OCI-M2 (cell line): ENCODE measurements at regions not wholly inside any gene's neighbourhood (a gene's known extent, or its start where the extent isn't known, plus 50 kb on each side); places are given as distances from the start of the nearest gene placed in this dataset.
A peak's percentile ranks its signal among the peaks of the same experiment; 100 is the strongest.

Source experiments
- DNase-seq: peaks from one replicate; lab custom pipeline; 2025; ENCODE audit not compliant: unreplicated experiment; lab: John Stamatoyannopoulos, UW

DNA sequence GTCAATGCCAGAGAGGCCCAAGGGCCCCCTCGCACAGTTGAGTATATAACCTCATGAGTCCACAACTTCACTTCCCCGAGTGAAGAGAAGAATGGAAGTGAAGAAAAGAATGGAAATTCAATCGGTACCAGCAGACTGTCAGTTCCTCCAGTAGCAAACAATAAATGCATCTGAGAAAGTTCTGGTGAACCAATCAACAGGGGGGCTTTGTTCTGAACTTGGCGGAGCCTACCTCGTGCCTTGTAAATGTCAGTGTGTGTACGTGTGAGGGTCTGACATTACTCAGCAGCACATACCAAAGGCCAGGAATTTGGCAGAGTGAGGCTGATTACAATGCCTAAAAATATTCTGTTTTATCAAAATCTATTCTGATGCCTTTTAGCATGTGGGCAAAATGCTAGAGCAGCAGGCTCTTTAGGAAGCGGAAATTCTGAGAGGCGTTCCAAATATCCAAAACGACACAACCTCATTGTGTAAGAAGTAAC, 238.5 kb downstream of the LTN1 start:
- DNase-seq, result no peak

DNA sequence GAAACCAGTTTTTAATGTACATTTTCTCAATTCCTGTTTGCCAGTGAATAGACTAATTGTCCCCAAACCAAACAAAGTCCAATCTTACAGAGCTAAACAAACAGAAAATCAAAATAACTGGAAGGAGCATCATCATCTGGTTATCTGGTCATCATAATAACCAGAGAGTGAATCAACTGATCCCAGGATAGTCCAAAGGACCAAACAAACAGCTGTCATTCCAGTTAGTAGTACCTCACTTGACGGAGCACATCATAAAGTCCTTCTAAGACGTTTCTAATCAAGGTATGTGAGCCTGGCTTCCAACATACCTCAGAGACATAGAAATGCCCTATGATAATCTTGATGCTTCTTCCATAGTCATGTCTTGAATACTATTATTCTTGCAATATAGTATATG, 240.5 kb downstream of the LTN1 start:
- DNase-seq, result no peak

DNA sequence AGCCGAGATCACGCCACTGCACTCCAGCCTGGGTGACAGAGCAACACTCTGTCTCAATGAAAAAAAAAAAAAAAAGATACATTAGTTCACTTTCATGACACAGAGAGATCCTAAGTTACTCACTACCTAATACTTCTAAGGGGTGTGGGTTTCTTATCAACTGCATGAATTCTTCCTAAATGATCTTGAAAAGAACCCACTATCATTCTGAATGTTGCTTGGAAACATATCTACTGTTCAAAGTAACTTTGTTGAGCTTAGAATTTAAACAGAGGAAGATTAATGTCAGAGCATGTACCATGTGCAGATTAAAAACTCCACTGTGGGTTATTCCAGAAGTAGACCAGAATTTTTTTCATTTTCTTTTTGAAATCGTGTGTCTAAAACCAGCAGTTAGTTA, 241.5 kb downstream of the LTN1 start:
- no peak for DNase-seq

DNA sequence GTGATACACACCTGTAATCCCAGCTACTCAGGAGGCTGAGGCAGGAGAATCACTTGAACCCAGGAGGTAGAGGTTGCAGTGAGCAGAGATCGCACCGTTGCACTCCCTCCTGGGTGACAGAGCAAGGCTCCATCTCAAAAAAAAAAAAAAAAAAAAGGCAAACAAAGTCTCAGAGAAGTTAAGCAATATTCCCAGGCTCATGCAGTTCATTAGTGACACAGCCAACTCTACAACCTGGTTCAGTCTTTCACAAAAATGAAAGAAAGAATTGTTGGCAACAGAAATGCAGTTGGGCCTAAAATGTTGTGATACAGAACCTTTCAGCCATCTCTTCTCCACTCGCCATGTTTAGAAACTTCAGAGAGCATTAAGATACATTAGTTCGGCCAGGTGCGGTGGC, 242.1 kb downstream of the LTN1 start:
- DNase-seq, result no peak

DNA sequence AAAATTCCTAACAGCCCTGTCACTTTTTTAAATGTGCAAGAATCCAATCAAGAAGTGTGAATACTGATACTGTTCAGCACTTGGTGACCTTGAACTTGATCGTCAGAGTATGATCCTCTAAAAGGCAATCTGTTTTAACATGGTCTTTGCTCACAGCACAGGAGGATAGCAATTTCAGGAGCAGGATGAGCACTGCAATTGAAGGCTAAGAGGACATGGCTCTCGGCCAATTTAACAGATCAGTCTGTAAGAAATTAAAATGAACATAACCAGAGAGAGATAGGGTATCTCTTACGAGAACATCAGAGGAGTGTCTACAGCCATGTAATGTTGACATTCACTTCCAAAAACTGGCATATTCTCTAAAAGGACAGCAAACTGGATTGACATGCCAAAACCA, 243.1 kb downstream of the LTN1 start:
- DNase-seq, result no peak

DNA sequence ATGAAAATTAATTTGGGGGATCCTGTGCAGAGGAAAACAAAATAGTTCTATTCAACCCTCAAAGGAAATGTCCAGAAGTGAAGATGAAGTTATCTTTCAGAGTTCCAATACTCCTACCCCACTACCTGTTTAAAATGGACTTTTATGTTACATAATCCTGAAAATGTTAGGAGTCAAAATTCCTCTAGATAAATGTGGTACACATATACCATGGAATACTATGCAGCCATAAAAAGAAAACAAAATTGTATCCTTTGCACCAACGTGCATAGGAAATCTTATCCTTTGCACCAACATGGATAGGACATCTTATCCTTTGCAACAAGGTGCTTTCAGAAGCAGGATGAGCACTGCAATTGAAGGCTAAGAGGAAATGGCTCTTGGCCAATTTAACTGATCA, 245.2 kb downstream of the LTN1 start:
- no peak for DNase-seq

DNA sequence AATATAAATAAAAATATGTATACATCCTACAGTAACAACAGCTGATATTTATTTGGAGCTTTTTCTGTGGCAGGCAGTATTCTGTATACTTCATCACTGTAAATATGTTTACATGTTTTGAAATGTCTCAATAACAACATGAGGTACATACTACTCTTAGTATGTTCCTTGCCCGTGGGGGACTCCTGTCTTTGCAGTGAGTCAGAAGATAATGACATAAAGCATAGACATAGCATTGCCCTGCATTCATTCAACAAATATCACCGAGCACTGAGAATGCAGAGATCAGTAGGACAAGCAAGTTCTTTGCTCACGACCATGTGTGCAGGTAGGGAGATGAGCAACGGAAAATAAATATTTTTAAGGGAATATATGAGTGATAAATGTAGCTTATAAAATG, 246.5 kb downstream of the LTN1 start:
- DNase-seq, result no peak

DNA sequence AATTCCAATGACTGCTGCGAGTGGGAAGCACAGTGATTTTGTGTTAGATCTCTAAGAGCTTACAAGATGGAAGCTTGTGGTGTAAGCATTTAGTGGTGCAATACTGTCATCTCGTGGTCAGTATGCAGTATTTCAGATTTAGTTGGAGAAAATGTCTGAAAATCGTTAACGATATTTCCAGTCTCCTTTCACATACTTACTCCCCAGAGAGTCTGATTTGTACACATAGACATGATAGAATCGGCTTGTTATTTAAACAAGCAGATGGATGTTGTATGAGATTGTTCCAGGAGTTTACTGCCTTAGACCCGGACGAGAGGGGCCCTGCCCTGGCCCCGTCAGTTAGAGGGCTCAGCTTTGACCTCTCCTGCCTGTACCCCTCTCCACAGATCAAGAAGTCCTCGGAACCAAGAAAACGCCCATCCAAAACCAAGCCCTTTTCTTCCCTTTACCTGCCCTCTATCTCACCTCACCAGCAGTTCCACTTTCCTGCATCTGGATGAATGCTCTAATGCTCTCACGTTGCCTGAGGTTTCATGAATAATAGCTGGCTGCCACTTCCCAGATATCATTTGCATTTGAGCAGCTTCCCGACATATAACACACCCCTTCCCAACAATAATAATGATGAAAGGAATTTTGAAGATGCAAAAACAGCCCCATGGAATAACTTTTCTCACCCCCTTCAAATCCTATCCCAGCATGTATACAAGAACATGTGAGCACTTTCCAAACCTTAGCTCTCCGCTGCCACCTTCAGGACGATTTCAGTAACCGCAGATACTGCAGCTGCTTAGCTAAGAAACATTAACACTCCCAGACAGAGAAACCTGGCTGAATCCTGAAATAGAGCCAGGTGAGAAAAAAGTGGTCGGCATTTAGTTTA, 247.3 kb downstream of the LTN1 start:
- peak; percentile 45 for DNase-seq

DNA sequence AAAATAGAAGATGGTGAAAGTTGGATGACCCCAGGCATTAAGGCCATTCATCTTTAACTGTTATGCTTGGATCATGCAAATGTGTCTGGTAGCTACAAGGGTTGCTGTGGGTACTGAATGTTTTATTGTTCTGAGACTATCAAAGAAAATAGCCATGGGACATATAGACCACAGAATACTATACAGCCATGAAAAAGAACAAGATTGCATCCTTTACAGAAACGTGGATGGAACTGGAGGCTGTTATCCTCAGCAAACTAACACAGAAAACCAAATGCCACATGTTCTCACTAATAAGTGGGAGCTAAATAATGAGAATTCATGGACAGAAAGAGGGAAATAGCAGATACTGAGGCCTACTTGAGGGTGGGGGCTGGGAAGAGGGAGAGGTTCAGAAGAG, 249.0 kb downstream of the LTN1 start:
- no peak for DNase-seq

DNA sequence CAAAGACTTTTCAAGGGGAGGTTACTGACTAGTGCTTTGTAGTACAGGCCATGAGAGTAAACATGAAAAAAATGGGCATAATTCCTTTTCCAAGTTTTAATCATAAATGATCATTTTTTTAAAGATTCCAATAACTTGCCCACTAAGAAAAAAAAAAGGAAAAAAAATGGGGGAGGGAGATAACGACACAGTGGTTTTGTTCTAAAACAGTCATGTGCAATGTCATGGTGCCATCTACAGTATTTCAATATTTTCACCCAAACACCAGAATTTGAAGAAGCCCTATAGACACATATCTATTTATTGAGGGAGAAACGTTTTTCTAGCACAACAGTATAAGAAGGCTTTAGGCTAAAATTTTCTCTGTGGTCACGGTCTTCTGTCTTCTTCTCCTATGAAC, 250.2 kb downstream of the LTN1 start:
- no peak for DNase-seq

DNA sequence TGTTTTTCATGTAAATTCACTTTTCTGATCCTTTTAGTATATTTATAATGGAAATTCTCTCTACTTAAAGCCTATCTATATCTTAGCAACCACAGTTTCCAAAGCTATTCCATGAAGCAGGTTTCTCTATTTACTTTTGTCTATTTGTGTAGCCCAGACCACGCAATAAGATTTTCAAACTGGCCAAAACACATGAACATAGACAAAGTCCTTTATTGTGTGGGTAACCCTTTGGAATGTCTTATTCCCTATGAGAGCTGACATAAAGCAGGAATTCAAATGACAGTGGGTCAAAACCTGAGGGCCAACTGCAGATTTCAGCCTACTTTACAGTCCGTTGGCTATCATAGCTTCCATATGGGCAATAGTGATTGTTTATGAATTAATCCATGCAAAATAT, 252.6 kb downstream of the LTN1 start:
- DNase-seq, result no peak

DNA sequence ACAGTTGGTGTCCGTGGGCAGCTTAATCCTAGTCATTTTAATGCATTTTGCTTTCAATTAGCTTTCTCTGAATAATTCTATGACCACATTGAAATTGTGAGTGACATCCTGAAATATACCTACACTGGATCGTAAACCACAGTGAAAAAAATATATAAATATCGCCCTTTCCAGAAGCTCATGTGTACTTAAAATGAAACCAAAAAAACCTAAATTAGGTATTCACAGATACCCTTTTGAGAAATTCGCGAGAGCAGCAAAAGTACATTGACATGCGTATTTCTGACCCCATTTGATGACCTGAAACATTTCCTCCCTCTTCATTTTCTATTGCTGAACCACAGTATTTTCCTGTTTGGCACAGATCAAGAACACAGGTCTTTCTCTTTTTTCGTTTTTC, 253.8 kb downstream of the LTN1 start:
- DNase-seq, result no peak

DNA sequence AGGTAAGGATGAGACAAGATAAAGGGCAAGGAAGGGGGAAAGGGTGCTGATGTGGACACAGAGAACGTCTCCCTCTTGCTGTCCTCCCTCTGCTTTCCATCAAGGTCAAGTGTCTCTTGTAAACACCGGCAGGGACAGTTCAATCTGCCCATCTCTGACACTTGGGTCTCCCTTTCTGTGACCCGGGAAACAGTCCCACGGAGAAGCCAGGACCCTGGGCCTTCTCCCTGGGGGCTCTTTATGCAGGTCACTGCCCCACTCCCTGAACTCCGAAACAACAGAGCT, 254.3 kb downstream of the LTN1 start:
- no peak for DNase-seq

DNA sequence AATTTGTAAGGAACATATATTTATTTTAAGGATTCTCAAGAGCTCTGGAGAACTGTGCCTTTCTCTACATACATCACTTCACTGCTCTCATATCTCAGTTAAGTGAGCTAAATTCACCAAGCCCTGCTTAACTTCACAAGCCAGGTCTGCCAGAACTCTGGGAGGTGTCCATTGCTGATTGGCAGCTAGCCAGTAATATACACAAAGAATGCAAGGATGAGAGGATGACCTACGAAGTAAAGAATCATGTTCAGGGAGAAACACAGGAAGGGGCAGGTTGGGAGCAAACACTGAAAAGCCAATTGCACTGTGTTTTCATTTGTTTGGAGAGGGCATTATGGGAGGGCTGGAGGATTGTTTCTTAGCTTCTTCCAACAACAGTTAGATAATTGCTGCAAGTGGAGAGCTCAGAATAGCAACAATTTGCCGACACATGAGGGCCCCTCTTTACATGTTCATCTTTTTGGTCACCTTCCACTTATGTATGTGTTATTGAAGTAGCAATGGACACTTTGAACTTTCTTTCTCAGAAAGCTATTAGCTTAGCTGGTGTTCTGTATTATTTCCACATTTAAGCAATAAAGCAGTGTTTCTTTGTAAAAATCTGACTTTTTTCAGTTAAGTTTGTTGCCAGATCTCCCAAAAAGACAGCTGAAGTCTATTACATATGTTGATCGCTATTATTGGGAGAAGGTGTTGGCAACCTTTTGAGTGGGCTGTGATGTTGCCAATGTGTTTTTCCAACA, 254.8 kb downstream of the LTN1 start:
- no peak for DNase-seq

DNA sequence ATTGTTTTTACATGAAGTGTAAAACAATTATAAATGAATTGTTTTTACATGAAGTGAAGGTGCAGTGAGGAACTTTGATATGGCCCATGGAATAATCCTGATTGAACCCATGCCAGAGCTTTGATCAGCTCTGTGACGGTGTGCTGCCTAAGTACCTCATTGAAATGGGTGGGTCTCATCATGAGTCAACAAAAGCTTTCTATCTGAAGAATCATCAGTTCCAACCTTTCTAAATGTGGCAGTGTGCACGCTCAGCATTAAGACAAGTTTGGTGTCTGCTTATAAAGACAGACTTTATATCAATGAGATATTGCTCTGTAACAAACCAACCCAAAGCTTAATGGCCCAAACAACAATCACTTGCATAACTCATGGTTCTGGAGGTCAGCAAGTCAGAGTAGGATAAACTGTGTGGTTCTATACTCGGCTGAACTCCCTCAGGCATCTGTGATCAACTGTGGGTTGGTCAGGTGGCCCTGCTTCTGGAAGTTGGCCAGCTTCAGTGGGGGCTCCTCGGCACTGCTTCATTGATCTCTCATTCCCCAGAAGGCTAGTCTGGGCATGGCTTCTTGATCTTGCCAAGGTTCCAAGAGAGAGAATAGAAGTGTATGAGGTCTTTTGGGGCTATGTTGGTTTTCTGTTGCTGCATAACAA, 258.0 kb downstream of the LTN1 start:
- no peak for DNase-seq

DNA sequence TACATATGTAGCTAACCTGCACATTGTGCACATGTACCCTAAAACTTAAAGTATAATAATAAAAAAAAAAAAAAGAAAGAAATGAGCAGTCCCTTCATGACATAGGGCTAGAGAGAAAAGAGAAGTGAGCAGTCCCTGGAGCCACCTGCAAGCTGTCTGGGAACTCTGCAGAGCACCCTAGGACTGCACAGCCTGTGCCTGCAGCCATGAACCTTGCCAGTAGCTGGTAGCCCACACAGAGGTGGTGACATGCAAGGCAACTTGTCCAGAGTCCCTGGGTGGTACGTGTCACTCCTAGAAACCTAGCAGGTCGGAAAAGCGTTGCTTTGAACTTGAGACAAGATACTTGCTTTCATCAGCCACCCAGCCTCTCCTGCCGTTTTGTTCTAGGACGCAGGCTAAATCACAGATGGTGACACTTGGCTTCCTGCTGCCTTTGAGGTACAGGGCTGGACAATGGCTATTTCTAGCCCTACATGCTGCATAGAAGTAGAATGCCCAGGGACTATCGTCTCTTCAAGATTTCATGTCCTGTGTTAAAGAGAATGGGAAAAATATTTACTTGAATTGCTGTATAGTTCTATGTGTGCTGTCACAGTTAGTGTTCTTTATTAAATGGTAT, 260.9 kb downstream of the LTN1 start:
- no peak for DNase-seq

DNA sequence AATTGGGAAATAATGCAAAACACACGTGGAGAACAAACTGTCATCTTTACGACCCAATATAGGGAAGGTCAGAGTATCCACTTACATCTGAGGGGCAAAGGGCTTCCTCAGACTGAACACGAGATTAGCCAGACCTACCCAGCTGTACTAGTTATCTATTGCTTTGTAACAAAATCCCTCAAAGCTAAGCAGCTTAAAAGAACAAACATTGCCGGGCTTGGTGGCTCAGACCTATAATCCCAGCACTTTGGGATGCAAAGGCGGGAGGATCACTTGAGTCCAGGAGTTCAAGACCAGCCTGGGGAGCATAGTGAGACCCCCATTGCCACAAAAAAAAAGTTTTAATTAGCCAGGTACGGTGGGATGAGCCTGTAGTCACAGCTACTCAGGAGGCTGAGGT, 262.8 kb downstream of the LTN1 start:
- no peak for DNase-seq

DNA sequence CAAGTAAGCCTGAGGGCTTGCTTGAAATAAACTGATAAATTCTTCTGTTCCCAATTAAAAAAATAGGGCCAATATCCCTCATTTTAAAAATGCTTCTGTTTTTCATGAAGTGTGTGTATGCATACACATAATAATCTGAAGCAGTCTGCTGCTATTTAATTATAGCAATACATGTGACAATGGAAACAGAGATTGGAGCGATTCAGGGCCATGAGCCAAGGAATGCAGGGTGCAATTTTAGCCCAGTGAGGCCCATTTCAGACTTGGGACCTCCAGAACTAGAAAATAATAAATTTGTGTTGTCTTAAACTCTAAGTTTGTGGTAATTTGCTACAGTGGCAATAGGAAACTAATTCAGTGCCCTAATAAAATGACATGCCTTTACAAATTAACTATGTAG, 264.9 kb downstream of the LTN1 start:
- no peak for DNase-seq

DNA sequence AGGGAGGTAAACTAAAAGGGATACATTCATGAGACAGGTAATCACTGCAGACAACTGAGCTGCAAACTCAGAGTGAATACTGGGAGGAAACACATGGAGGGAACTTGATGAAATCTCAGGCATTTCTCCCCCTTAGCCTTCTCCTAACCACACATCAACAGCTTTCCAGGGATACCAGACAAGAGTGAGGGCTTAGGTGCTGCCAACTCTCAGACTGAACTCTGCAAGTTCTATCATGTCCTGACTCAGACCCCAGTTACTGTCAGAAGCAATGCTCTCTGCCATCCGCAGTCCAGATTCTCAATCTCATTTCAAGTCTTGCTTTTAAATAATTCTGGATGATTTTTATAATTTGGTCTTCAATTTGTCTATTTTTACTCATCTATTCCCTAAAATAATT, 267.3 kb downstream of the LTN1 start:
- DNase-seq, result no peak

DNA sequence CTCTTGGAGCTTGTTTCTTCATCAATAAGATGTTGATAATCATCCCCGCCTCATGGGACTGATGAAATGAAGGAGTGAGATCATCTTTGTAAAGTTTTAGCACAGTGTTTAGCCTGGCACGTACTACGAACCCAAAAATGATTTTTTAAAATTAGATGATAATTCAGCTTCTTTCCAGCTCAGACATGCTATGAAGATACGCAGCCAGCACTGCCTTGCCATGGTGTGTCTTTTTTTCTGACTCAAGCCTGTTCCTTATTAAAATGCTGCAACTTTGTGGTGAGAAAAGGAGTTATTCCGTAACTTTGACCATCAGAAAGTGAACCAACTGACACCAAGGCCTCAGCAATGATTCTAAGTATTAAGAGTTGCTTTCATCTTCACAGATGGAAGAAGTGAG, 269.0 kb downstream of the LTN1 start:
- DNase-seq, result no peak

DNA sequence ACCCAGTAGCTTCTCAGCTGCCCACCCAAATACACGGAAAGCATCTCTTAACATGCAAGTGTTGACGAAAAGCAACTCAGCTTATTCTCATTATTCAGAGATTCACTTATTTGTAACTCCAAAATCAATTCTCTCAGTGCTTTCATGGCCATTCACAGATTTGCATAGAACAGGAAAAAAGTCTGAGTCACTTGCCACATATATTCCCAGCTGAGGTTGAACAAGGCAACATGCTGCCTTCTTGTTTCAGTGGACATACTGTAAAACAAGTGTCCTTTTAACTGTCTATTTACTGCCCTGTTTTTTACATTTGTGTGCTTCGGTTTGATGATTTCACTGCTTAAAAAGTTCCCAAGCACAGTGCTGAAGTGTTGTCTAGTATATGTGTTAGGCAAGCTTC, 273.0 kb downstream of the LTN1 start:
- no peak for DNase-seq
